ENCODE measurements at regions not wholly inside any gene's neighbourhood (a gene's known extent, or its start where the extent isn't known, plus 50 kb on each side); places are given as distances from the start of the nearest gene placed in this dataset.
A peak's percentile ranks its signal among the peaks of the same experiment; 100 is the strongest.

GRCh38 chr2:207311316-207312005, 145.7 kb upstream of the KLF7 start (continued):
- no peak for TF ChIP-seq COPS2 (conservative IDR thresholded peaks at IDR 0.05)
- TF ChIP-seq CGGBP1 (CRISPR knock-in tag; IDR thresholded peaks at IDR 0.05): no peak
- TF ChIP-seq NELFE (IDR thresholded peaks at IDR 0.05; ENCODE audit: insufficient read depth, insufficient read length): no peak
- TF ChIP-seq, protein P1, sequence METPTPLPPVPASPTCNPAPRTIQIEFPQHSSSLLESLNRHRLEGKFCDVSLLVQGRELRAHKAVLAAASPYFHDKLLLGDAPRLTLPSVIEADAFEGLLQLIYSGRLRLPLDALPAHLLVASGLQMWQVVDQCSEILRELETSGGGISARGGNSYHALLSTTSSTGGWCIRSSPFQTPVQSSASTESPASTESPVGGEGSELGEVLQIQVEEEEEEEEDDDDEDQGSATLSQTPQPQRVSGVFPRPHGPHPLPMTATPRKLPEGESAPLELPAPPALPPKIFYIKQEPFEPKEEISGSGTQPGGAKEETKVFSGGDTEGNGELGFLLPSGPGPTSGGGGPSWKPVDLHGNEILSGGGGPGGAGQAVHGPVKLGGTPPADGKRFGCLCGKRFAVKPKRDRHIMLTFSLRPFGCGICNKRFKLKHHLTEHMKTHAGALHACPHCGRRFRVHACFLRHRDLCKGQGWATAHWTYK (CRISPR knock-in tag; IDR thresholded peaks at IDR 0.05): no peak
- TF ChIP-seq JUND (IDR thresholded peaks at IDR 0.05; ENCODE audit: borderline replicate concordance, low read depth, low read length): peak; percentile 97
- peak; percentile 92 for TF ChIP-seq JUND (tag; IDR thresholded peaks at IDR 0.05; ENCODE audit: borderline replicate concordance, low read depth, low read length)
- TF ChIP-seq PBX2 (CRISPR knock-in tag; IDR thresholded peaks at IDR 0.05; ENCODE audit: low read depth): no peak
- no peak for TF ChIP-seq PBX2 (tag; conservative IDR thresholded peaks at IDR 0.05; ENCODE audit: low read depth)
- no peak for TF ChIP-seq ZNF212 (CRISPR knock-in tag; IDR thresholded peaks at IDR 0.05)
- no peak for TF ChIP-seq ZNF280B (CRISPR knock-in tag; IDR thresholded peaks at IDR 0.05)
- TF ChIP-seq ZNF436 (CRISPR knock-in tag; IDR thresholded peaks at IDR 0.05): no peak
- TF ChIP-seq, protein P2, sequence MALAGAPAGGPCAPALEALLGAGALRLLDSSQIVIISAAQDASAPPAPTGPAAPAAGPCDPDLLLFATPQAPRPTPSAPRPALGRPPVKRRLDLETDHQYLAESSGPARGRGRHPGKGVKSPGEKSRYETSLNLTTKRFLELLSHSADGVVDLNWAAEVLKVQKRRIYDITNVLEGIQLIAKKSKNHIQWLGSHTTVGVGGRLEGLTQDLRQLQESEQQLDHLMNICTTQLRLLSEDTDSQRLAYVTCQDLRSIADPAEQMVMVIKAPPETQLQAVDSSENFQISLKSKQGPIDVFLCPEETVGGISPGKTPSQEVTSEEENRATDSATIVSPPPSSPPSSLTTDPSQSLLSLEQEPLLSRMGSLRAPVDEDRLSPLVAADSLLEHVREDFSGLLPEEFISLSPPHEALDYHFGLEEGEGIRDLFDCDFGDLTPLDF (CRISPR knock-in tag; IDR thresholded peaks at IDR 0.05): no peak
- peak; percentile 97 for TF ChIP-seq FOSL1 (tag; conservative IDR thresholded peaks at IDR 0.05)
- peak; percentile 30 to 54; a peak in 2 of 4 replicates for TF ChIP-seq FOXK2 (conservative IDR thresholded peaks at IDR 0.05 in 1 of 2, IDR thresholded peaks at IDR 0.05 in 1 of 2; ENCODE audit: low read depth in 2 of 2)
- no peak for TF ChIP-seq CBFA2T2 (conservative IDR thresholded peaks at IDR 0.05)
- TF ChIP-seq ZNF12 (CRISPR knock-in tag; IDR thresholded peaks at IDR 0.05): no peak

All from K562 (cell line).